ENCODE measurements at regions not wholly inside any gene's neighbourhood (a gene's known extent, or its start where the extent isn't known, plus 50 kb on each side); places are given as distances from the start of the nearest gene placed in this dataset.

GRCh38 chr11:96885405-96885804, 495.6 kb downstream of the JRKL start:
- Histone ChIP-seq H3K9me3 (no peaks in the 10 kb centered on the region), H3K9me2 (no peaks in the 10 kb centered on the region), H3K79me2 (ENCODE audit: insufficient read depth) (no peaks in the 10 kb centered on the region), H2AFZ (ENCODE audit: low read depth) (no peak overlapping the region), H3K36me3 (replicated peaks in 1 of 2; ENCODE audit: control insufficient read depth in 1 of 2, insufficient read depth in 2 of 2, low read length in 1 of 2) (no peaks in the 10 kb centered on the region), H3K9ac (no peak overlapping the region), H3F3A (replicated peaks; ENCODE audit: insufficient read depth) (no peaks in the 10 kb centered on the region), H3K4me2 (no peak overlapping the region), H4K20me1 (ENCODE audit: insufficient read depth) (no peaks in the 10 kb centered on the region), H3K27ac (ENCODE audit: low read depth in 2 of 2, low read length in 1 of 2) (no peak overlapping the region), H3K4me3 (ENCODE audit: low read depth in 2 of 2, low read length in 1 of 2) (no peak overlapping the region), H3K4me1 (ENCODE audit: control insufficient read depth in 1 of 2, insufficient read depth in 2 of 2, low read depth in 1 of 2, low read length in 1 of 2) (no peaks in the 10 kb centered on the region), H3K27me3 (ENCODE audit: insufficient read depth) (no peaks in the 10 kb centered on the region)
- POLR2A ChIA-PET, result no interaction called here
- CTCF ChIA-PET, result interaction anchor here (0.6 kb wide), 1 partner anchor 50 kb away, joined by 3 read pairs; no protein-coding TSS in a partner anchor
- no peak for DNase-seq
- WGBS (ENCODE audit: low lambda C conversion rate), result 28% methylated on average over 3 of the region's 3 CpGs
- TF ChIP-seq, protein P1, sequence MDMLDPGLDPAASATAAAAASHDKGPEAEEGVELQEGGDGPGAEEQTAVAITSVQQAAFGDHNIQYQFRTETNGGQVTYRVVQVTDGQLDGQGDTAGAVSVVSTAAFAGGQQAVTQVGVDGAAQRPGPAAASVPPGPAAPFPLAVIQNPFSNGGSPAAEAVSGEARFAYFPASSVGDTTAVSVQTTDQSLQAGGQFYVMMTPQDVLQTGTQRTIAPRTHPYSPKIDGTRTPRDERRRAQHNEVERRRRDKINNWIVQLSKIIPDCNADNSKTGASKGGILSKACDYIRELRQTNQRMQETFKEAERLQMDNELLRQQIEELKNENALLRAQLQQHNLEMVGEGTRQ (IDR thresholded peaks at IDR 0.05; ENCODE audit: borderline replicate concordance, low read depth, low read length), result no peak

GRCh38 chr11:96885912-96886311, 496.1 kb downstream of the JRKL start:
- H3K79me2 ChIP-seq (ENCODE audit: insufficient read depth), result no peaks in the 10 kb centered on the region

More at GRCh38 chr11:96885912-96886311, 496.1 kb downstream of the JRKL start:
- WGBS (ENCODE audit: low lambda C conversion rate), result 39% methylated on average over 2 of the region's 2 CpGs
- H3K36me3 ChIP-seq (replicated peaks in 1 of 2; ENCODE audit: control insufficient read depth in 1 of 2, insufficient read depth in 2 of 2, low read length in 1 of 2), result no peaks in the 10 kb centered on the region
- H3K4me1 ChIP-seq (ENCODE audit: control insufficient read depth in 1 of 2, insufficient read depth in 2 of 2, low read depth in 1 of 2, low read length in 1 of 2), result no peaks in the 10 kb centered on the region
- no peak overlapping the region for H3K4me3 ChIP-seq (ENCODE audit: low read depth in 2 of 2, low read length in 1 of 2)
- H3F3A ChIP-seq (replicated peaks; ENCODE audit: insufficient read depth), result no peaks in the 10 kb centered on the region
- H3K9me2 ChIP-seq, result no peaks in the 10 kb centered on the region
- H3K9me3 ChIP-seq, result no peaks in the 10 kb centered on the region
- no peak overlapping the region for H3K9ac ChIP-seq
- no peak overlapping the region for H3K27ac ChIP-seq (ENCODE audit: low read depth in 2 of 2, low read length in 1 of 2)
- DNase-seq, result no peak
- no peaks in the 10 kb centered on the region for H4K20me1 ChIP-seq (ENCODE audit: insufficient read depth)
- H3K27me3 ChIP-seq (ENCODE audit: insufficient read depth), result no peaks in the 10 kb centered on the region
- no peak overlapping the region for H2AFZ ChIP-seq (ENCODE audit: low read depth)
- no peak for TF ChIP-seq RCOR1 (IDR thresholded peaks at IDR 0.05; ENCODE audit: low read length)
- TF ChIP-seq EZH2phosphoT487 (IDR thresholded peaks at IDR 0.05; ENCODE audit: borderline replicate concordance, low read depth), result no peak
- TF ChIP-seq TCF12 (IDR thresholded peaks at IDR 0.05), result no peak
- no peak for TF ChIP-seq SIN3A (IDR thresholded peaks at IDR 0.05; ENCODE audit: borderline replicate concordance, low read depth, low read length)
- no peak for TF ChIP-seq ELF1 (IDR thresholded peaks at IDR 0.05)
- TF ChIP-seq, protein P1 (IDR thresholded peaks at IDR 0.05; ENCODE audit: borderline replicate concordance, low read depth, low read length), result no peak
- TF ChIP-seq FOSL2 (IDR thresholded peaks at IDR 0.05; ENCODE audit: borderline replicate concordance, low read depth), result no peak
- TF ChIP-seq, protein P2, sequence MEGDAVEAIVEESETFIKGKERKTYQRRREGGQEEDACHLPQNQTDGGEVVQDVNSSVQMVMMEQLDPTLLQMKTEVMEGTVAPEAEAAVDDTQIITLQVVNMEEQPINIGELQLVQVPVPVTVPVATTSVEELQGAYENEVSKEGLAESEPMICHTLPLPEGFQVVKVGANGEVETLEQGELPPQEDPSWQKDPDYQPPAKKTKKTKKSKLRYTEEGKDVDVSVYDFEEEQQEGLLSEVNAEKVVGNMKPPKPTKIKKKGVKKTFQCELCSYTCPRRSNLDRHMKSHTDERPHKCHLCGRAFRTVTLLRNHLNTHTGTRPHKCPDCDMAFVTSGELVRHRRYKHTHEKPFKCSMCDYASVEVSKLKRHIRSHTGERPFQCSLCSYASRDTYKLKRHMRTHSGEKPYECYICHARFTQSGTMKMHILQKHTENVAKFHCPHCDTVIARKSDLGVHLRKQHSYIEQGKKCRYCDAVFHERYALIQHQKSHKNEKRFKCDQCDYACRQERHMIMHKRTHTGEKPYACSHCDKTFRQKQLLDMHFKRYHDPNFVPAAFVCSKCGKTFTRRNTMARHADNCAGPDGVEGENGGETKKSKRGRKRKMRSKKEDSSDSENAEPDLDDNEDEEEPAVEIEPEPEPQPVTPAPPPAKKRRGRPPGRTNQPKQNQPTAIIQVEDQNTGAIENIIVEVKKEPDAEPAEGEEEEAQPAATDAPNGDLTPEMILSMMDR (IDR thresholded peaks at IDR 0.05), result no peak
- no peak for TF ChIP-seq TEAD4 (IDR thresholded peaks at IDR 0.05; ENCODE audit: borderline replicate concordance, insufficient read depth)
- no peak for TF ChIP-seq YY1 (IDR thresholded peaks at IDR 0.05; ENCODE audit: low read depth)
- no peak for TF ChIP-seq TAF1 (IDR thresholded peaks at IDR 0.05; ENCODE audit: borderline replicate concordance, low read depth, low read length)
- TF ChIP-seq NRF1 (IDR thresholded peaks at IDR 0.05; ENCODE audit: low read depth, low read length), result no peak
- no peak for TF ChIP-seq JUND (IDR thresholded peaks at IDR 0.05)
- no peak for TF ChIP-seq SMC3 (IDR thresholded peaks at IDR 0.05; ENCODE audit: low read depth, low read length)
- no peak for TF ChIP-seq GABPA (IDR thresholded peaks at IDR 0.05; ENCODE audit: low read depth)
- TF ChIP-seq MEF2A (IDR thresholded peaks at IDR 0.05; ENCODE audit: borderline replicate concordance, low read depth), result no peak
- TF ChIP-seq, protein P3, sequence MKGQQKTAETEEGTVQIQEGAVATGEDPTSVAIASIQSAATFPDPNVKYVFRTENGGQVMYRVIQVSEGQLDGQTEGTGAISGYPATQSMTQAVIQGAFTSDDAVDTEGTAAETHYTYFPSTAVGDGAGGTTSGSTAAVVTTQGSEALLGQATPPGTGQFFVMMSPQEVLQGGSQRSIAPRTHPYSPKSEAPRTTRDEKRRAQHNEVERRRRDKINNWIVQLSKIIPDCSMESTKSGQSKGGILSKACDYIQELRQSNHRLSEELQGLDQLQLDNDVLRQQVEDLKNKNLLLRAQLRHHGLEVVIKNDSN (IDR thresholded peaks at IDR 0.05; ENCODE audit: borderline replicate concordance, low read depth), result no peak
- TF ChIP-seq FOXJ3 (CRISPR knock-in tag; IDR thresholded peaks at IDR 0.05), result no peak
- TF ChIP-seq EP300 (IDR thresholded peaks at IDR 0.05; ENCODE audit: borderline replicate concordance in 1 of 2, low read depth in 1 of 2, low read length in 1 of 2), result no peak
- ChIA-PET CTCF (no interaction called here), POLR2A (no interaction called here)
- H3K4me2 ChIP-seq, result no peak overlapping the region

All from SK-N-SH (cell line).